HL-60 (cell line): ENCODE measurements at regions not wholly inside any gene's neighbourhood (a gene's known extent, or its start where the extent isn't known, plus 50 kb on each side); places are given as distances from the start of the nearest gene placed in this dataset.

ENCODE experiments used
- DNase-seq, 2 experiments: peaks; one replicate each; pipeline ENCODE4 v3.0.0-alpha.2; 2010 to 2020; ENCODE audit warnings: low read depth in 1 of 2, low spot score in 1 of 2
- H3K27ac ChIP-seq: fragments of 250-450 bp; sonication (Bioruptor Pico); replicated peaks from 2 replicates; pipeline ENCODE4 v1.5.1; 2020; ENCODE audit warnings: mild to moderate bottlenecking, moderate library complexity
- H3K27me3 ChIP-seq: fragments of 250-450 bp; sonication (Bioruptor Pico); 2 replicates; pipeline ENCODE4 v1.5.1; 2021; ENCODE audit warnings: mild to moderate bottlenecking, moderate library complexity; ENCODE audit not compliant: insufficient read depth, poor library complexity, severe bottlenecking
- H3K4me3 ChIP-seq: replicated peaks from 2 replicates; pipeline ENCODE4 v1.5.1; 2011; ENCODE audit warnings: mild to moderate bottlenecking, control low read depth, low read length; ENCODE audit not compliant: insufficient read depth
- GABPA ChIP-seq: IDR thresholded peaks from 2 replicates; pipeline ENCODE4 v1.6.1; 2012; ENCODE audit warnings: low read depth
- POLR2AphosphoS5 ChIP-seq: IDR thresholded peaks from 2 replicates; pipeline ENCODE4 v1.6.1; 2012; ENCODE audit warnings: low read depth
- SPI1 ChIP-seq: IDR thresholded peaks from 2 replicates; pipeline ENCODE4 v1.6.1; 2012; ENCODE audit warnings: low read depth, mild to moderate bottlenecking, borderline replicate concordance
- TF ChIP-seq, protein P1 (sequence below): IDR thresholded peaks from 2 replicates; pipeline ENCODE4 v1.6.1; 2012; ENCODE audit warnings: low read depth; ENCODE audit not compliant: insufficient replicate concordance
- TF ChIP-seq, protein P2 (sequence below): IDR thresholded peaks from one replicate; pipeline ENCODE4 v1.5.1; 2011; ENCODE audit warnings: low read length, control low read depth, inconsistent platforms; ENCODE audit not compliant: insufficient read depth

DNA sequence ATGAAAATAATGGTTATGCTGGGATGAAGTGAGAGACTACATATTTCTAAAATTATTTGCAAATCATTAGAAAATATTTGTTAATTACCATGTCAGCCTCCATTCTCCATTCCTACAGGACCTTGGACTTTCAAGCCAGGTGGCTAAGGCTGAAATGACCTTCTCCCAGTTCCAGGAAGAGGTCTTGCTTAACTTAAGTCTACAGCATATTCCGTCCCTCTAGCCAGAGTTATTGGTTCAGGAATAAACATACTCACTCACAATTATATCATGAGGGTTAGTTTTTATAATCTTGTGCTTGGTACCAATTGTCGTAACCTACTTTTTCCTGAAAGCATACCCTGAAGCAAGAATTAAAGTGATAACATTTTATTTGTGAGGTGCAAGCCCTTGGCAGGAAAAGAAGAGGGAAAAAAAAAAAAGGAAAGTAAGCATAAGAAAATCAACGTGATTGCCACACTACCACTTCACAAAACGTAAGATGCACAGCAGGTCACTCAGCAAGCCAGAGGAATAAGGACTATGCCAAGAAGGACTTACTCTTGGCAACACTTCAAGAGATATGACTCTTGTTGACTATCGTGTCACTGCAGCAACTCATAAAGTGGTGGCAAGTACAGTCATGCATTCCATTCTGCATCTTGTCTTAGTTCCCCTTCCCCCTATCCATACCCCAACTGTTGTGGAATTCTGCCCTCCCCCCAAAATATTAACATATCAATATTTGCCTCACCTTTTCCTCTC is 479.1 kb downstream of the MBD2 start:
- H3K27ac ChIP-seq = no peak overlapping the region
- TF ChIP-seq, protein P1, sequence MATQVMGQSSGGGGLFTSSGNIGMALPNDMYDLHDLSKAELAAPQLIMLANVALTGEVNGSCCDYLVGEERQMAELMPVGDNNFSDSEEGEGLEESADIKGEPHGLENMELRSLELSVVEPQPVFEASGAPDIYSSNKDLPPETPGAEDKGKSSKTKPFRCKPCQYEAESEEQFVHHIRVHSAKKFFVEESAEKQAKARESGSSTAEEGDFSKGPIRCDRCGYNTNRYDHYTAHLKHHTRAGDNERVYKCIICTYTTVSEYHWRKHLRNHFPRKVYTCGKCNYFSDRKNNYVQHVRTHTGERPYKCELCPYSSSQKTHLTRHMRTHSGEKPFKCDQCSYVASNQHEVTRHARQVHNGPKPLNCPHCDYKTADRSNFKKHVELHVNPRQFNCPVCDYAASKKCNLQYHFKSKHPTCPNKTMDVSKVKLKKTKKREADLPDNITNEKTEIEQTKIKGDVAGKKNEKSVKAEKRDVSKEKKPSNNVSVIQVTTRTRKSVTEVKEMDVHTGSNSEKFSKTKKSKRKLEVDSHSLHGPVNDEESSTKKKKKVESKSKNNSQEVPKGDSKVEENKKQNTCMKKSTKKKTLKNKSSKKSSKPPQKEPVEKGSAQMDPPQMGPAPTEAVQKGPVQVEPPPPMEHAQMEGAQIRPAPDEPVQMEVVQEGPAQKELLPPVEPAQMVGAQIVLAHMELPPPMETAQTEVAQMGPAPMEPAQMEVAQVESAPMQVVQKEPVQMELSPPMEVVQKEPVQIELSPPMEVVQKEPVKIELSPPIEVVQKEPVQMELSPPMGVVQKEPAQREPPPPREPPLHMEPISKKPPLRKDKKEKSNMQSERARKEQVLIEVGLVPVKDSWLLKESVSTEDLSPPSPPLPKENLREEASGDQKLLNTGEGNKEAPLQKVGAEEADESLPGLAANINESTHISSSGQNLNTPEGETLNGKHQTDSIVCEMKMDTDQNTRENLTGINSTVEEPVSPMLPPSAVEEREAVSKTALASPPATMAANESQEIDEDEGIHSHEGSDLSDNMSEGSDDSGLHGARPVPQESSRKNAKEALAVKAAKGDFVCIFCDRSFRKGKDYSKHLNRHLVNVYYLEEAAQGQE = no peak
- no peak for TF ChIP-seq SPI1
- TF ChIP-seq GABPA = no peak
- TF ChIP-seq, protein P2, sequence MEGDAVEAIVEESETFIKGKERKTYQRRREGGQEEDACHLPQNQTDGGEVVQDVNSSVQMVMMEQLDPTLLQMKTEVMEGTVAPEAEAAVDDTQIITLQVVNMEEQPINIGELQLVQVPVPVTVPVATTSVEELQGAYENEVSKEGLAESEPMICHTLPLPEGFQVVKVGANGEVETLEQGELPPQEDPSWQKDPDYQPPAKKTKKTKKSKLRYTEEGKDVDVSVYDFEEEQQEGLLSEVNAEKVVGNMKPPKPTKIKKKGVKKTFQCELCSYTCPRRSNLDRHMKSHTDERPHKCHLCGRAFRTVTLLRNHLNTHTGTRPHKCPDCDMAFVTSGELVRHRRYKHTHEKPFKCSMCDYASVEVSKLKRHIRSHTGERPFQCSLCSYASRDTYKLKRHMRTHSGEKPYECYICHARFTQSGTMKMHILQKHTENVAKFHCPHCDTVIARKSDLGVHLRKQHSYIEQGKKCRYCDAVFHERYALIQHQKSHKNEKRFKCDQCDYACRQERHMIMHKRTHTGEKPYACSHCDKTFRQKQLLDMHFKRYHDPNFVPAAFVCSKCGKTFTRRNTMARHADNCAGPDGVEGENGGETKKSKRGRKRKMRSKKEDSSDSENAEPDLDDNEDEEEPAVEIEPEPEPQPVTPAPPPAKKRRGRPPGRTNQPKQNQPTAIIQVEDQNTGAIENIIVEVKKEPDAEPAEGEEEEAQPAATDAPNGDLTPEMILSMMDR = no peak
- no peak for DNase-seq
- no peaks in the 10 kb centered on the region for H3K27me3 ChIP-seq
- H3K4me3 ChIP-seq = no peak overlapping the region

DNA sequence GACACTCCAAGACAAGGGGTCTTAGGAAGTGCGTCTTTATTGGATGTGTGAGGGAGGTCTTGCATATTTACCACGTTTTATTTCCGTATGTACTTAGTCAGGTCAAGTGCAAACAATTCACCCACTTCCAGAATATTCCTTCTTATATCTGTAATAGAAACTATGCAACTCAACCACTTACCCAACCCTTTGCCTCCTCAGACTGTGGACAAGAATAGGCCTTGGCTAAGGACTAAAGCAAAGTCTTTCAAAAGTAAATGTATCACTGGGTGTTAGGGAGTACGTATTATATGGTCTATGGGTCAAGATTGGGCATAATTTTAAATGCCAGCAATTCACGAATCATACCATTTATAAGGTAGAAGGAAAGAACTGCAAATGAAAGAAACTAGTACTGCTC is 484.8 kb downstream of the MBD2 start:
- Histone ChIP-seq H3K27ac (no peak overlapping the region), H3K4me3 (no peak overlapping the region), H3K27me3 (no peaks in the 10 kb centered on the region)
- DNase-seq = no peak
- TF ChIP-seq, protein P2 = no peak
- TF ChIP-seq POLR2AphosphoS5 (no peak), SPI1 (no peak), GABPA (no peak)
- TF ChIP-seq, protein P1 = no peak

DNA sequence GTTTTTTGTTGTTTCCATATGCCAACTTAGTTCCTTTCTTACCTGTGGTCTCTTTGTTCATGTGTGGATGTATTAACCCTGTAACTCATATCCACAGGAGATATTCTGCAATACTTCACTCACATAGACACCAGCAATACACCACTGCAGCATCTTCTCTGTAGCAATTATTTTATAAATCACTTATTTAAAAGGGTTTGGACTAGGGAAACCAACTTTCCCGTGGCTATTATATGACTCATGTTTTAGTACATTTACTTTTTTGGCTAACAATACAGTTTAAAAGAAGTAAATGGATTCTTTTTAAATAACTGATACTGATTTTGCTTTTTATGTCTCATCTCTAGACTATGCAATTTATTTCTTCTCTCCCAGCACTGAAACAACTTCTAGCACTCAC is 488.9 kb downstream of the MBD2 start:
- H3K4me3 ChIP-seq = no peak overlapping the region
- H3K27me3 ChIP-seq = no peaks in the 10 kb centered on the region
- TF ChIP-seq GABPA (no peak), SPI1 (no peak), POLR2AphosphoS5 (no peak)
- TF ChIP-seq, protein P2 = no peak
- TF ChIP-seq, protein P1 = no peak
- no peak for DNase-seq
- H3K27ac ChIP-seq = no peak overlapping the region
